A673 (cell line): ENCODE measurements at regions not wholly inside any gene's neighbourhood (a gene's known extent, or its start where the extent isn't known, plus 50 kb on each side); places are given as distances from the start of the nearest gene placed in this dataset.
"Not testable (repeated sequence)": the region's sequence is repeated elsewhere in the genome, so short reads cannot be mapped to it uniquely, and the experiment has no call there.

Experiments used
- BruUV-seq: library from RNA; stranded (reverse); fragments of 400-500 nt; replicated peaks from 2 replicates; lab custom pipeline; 2021; lab: Mats Ljungman, UMichigan
- CTCF ChIA-PET: fragments of 300-600 bp; sonication (Branson Sonifier 250); formaldehyde crosslinking; loops from one replicate; lab custom pipeline; 2022; ENCODE audit warnings: antibody characterized with exemption; lab: Charles Lee
- POLR2A ChIA-PET: fragments of 300-600 bp; sonication (Branson Sonifier 250); formaldehyde crosslinking; loops from one replicate; lab custom pipeline; 2022; ENCODE audit warnings: antibody characterized with exemption; ENCODE audit not compliant: low non-redundant PET; lab: Charles Lee
- DNase-seq: peaks from one replicate; pipeline ENCODE4 v3.0.0-alpha.2; 2015; ENCODE audit warnings: low spot score
- H3K27ac ChIP-seq: fragments of 200-600 bp; sonication (generic); 2 replicates; pipeline ENCODE4 v1.5.1; 2016; ENCODE audit warnings: mixed run types, low read depth, mild to moderate bottlenecking, mixed read lengths, antibody characterized with exemption, low read length; ENCODE audit not compliant: poor library complexity, severe bottlenecking
- H3K27me3 ChIP-seq: fragments of 200-600 bp; sonication (generic); replicated peaks from 2 replicates; pipeline ENCODE4 v1.6.1; 2017; ENCODE audit warnings: mixed run types, low read depth, mild to moderate bottlenecking, mixed read lengths, antibody characterized with exemption, low read length; ENCODE audit not compliant: insufficient read depth, poor library complexity
- H3K36me3 ChIP-seq: fragments of 200-600 bp; sonication (generic); 2 replicates; pipeline ENCODE4 v1.6.1; 2016; ENCODE audit warnings: mixed run types, mild to moderate bottlenecking, mixed read lengths, antibody characterized with exemption, low read length; ENCODE audit not compliant: insufficient read depth, poor library complexity, severe bottlenecking
- H3K4me1 ChIP-seq: fragments of 200-600 bp; sonication (generic); 2 replicates; pipeline ENCODE4 v1.6.1; 2017; ENCODE audit warnings: mixed run types, mild to moderate bottlenecking, mixed read lengths, antibody characterized with exemption, low read length; ENCODE audit not compliant: insufficient read depth, poor library complexity, severe bottlenecking
- H3K4me3 ChIP-seq: fragments of 200-600 bp; sonication (generic); 2 replicates; pipeline ENCODE4 v1.5.1; 2016; ENCODE audit warnings: low read depth, mixed run types, mild to moderate bottlenecking, mixed read lengths, low read length; ENCODE audit not compliant: poor library complexity, severe bottlenecking
- H3K9me3 ChIP-seq: fragments of 200-600 bp; sonication (generic); 2 replicates; pipeline ENCODE4 v1.6.1; 2016; ENCODE audit warnings: mixed run types, low read depth, mild to moderate bottlenecking, mixed read lengths, antibody characterized with exemption, low read length; ENCODE audit not compliant: poor library complexity, severe bottlenecking
- EZH2 ChIP-seq: fragments of 200-600 bp; sonication (generic); IDR thresholded peaks from 2 replicates; pipeline ENCODE4 v1.6.1; 2017; ENCODE audit warnings: borderline replicate concordance, low read depth, mild to moderate bottlenecking, mixed read lengths, antibody characterized with exemption, low read length; ENCODE audit not compliant: poor library complexity, severe bottlenecking
- intact Hi-C: fragments of 100-400 bp; cut with micrococcal nuclease; formaldehyde crosslinking; loops from one replicate; pipeline ENCODE4 v1.10.0; 2022; ENCODE audit not compliant: unreplicated experiment
- TF ChIP-seq, protein P1 (sequence below): fragments of 300-800, 200-600 bp; sonication (generic); conservative IDR thresholded peaks from 2 replicates; pipeline ENCODE4 v1.5.1; 2017; ENCODE audit warnings: low read depth, mild to moderate bottlenecking, antibody characterized with exemption, low read length, moderate library complexity, mixed read lengths

DNA sequence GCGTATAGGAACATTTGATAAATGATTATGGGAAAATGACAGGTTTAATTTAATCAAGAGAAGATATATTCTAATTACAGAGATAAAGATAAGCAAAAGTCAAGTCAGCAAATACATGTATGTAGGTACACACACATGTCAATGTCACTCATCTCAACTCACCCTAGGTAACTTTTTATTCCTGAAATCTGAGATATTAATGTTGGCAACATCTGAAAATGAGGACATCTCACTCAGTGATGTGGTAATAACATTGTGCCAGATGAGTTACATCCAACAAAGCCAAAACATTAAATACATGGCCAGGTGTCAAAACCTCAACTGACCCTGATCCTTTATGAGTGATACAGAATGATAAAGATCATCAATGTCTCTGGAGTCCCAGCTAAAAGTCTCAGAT is 363.3 kb upstream of the F9 start:
- intact Hi-C loops: no loop called here
- Histone ChIP-seq H3K36me3 (no peaks in the 10 kb centered on the region), H3K9me3 (no peaks in the 10 kb centered on the region), H3K27me3 (no peaks in the 10 kb centered on the region), H3K4me1 (no peaks in the 10 kb centered on the region), H3K4me3 (no peak overlapping the region), H3K27ac (no peak overlapping the region)
- TF ChIP-seq, protein P1, sequence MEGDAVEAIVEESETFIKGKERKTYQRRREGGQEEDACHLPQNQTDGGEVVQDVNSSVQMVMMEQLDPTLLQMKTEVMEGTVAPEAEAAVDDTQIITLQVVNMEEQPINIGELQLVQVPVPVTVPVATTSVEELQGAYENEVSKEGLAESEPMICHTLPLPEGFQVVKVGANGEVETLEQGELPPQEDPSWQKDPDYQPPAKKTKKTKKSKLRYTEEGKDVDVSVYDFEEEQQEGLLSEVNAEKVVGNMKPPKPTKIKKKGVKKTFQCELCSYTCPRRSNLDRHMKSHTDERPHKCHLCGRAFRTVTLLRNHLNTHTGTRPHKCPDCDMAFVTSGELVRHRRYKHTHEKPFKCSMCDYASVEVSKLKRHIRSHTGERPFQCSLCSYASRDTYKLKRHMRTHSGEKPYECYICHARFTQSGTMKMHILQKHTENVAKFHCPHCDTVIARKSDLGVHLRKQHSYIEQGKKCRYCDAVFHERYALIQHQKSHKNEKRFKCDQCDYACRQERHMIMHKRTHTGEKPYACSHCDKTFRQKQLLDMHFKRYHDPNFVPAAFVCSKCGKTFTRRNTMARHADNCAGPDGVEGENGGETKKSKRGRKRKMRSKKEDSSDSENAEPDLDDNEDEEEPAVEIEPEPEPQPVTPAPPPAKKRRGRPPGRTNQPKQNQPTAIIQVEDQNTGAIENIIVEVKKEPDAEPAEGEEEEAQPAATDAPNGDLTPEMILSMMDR: no peak
- TF ChIP-seq EZH2: no peak
- CTCF ChIA-PET: no interaction called here
- no TSS peak for BruUV-seq
- POLR2A ChIA-PET: no interaction called here
- DNase-seq: no peak

DNA sequence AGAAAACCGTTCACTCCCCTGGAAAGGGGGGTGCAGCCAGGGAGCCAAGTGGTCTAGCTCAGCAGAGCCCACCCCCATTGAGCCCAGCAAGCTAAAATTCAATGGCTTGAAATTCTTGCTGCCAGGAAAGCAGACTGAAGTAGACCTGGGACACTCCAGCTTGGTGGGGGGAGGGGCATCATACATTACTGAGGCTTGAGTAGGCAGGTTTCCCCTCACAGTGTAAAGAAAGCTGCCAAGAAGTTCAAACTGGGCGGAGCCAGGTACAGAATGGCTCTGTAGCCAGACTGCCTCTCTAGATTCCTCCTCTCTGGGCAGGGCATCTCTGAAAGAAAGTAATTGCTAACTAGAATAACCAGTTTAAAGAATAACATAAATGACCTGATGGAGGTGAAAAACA is 372.3 kb upstream of the F9 start:
- CTCF ChIA-PET: no interaction called here
- no TSS peak for BruUV-seq

DNA sequence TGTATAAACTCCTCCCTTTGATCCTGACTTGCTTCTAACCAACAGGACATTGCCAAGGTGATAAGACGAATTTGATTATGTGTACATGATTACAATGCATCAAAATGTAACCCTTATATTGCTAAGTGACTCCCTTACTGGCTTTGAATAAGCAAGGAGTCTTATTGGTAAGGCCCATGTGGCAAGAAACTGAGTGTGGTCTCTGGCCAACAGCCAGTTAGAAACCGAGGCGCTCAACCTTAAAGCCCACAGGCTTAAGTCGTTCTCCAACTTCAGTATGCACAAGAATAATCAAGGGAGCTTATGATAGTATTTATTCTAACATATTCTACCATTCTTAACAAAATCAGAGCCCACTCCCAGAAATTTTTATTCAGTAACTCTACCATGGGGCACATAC is 374.2 kb upstream of the F9 start:
- no peak for TF ChIP-seq EZH2
- TF ChIP-seq, protein P1: no peak

More for the DNA sequence above, 372.3 kb upstream of the F9 start:
- Histone ChIP-seq H3K9me3 (no peaks in the 10 kb centered on the region), H3K27ac (no peak overlapping the region), H3K36me3 (no peaks in the 10 kb centered on the region), H3K27me3 (no peaks in the 10 kb centered on the region), H3K4me1 (no peaks in the 10 kb centered on the region), H3K4me3 (no peak overlapping the region)
- no peak for DNase-seq
- intact Hi-C loops: no loop called here
- TF ChIP-seq EZH2: no peak
- TF ChIP-seq, protein P1: no peak
- POLR2A ChIA-PET: no interaction called here

DNA sequence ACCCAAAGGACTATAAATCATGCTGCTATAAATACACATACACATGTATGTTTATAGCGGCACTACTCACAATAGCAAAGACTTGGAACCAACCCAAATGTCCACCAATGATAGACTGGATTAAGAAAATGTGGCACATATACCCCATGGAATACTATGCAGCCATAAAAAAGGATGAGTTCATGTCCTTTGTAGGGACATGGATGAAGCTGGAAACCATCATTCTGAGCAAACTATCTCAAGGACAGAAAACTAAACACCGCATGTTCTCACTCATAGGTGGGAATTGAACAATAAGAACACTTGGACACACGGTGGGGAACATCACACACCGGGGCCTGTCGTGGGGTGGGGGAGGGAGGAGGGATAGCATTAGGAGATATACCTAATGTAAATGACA is 383.9 kb upstream of the F9 start:
- H3K27ac ChIP-seq, POLR2A ChIA-PET, H3K9me3 ChIP-seq, DNase-seq, BruUV-seq, H3K36me3 ChIP-seq, intact Hi-C loops, H3K27me3 ChIP-seq, H3K4me1 ChIP-seq, H3K4me3 ChIP-seq, CTCF ChIA-PET: not testable (repeated sequence)

More for the DNA sequence above, 374.2 kb upstream of the F9 start:
- Histone ChIP-seq H3K36me3 (no peaks in the 10 kb centered on the region), H3K9me3 (no peaks in the 10 kb centered on the region), H3K4me3 (no peak overlapping the region), H3K4me1 (no peaks in the 10 kb centered on the region), H3K27ac (no peak overlapping the region), H3K27me3 (no peaks in the 10 kb centered on the region)
- POLR2A ChIA-PET: no interaction called here
- intact Hi-C loops: no loop called here
- BruUV-seq: no TSS peak
- DNase-seq: no peak
- CTCF ChIA-PET: no interaction called here
